ENCODE measurements at regions not wholly inside any gene's neighbourhood (a gene's known extent, or its start where the extent isn't known, plus 50 kb on each side); places are given as distances from the start of the nearest gene placed in this dataset.

DNA sequence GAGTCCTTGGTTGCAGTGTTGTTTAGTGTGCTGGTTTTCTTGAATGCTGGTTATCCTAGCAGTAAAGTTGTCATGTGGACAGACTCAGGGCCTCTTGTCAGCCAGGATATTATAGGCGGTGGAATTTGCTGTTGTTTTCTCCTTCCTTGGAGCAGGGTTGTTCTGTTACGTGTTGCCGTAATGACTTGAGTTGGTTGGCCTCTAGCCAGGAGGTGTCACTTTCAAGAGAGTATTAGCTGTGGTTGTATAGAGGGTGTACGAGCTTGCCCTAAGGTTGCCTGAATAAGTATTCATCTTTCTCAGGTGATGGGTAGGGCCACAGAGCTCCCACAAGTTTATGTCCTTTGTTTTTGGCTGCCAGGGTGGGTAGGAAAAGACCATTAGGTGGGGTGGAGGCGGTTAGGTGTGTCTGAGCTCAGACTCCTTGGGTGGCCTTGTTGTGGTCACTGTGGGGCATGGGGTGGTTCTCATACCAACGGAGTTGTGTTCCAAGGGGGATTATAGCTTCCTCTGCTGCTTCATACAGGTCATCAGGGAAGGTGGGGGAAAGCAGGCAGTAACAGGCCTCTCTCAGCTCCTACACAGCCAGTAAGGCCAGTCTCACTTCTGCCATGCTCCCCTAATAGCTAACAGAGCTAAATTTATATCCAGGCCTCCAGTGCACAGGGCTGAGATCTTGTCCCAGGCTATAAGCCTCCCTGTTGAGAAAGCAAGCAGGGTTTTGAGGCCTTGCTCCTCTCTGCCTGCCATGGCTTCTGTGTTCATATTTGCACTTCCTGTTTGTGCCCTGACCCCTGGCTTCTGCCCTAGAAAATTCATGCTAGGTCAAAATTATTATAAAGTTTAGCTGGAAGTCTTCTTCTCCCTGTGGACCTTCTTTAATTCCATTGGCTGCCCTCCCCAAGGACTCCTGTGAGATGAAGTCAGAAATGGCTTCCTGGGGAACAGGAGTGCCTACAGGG is 594.7 kb downstream of the RAPGEF2 start:
- no peaks in the 10 kb centered on the region for H3K4me1 ChIP-seq (ENCODE audit: low read length)
- H3F3A ChIP-seq (ENCODE audit: insufficient read depth, low read length) = no peaks in the 10 kb centered on the region
- no peak for TF ChIP-seq EZH2 (optimal IDR thresholded peaks at IDR 0.05; ENCODE audit: low read depth, low read length)
- TF ChIP-seq EZH2phosphoT487 (IDR thresholded peaks at IDR 0.05; ENCODE audit: low read length) = no peak
- TF ChIP-seq, protein P1, sequence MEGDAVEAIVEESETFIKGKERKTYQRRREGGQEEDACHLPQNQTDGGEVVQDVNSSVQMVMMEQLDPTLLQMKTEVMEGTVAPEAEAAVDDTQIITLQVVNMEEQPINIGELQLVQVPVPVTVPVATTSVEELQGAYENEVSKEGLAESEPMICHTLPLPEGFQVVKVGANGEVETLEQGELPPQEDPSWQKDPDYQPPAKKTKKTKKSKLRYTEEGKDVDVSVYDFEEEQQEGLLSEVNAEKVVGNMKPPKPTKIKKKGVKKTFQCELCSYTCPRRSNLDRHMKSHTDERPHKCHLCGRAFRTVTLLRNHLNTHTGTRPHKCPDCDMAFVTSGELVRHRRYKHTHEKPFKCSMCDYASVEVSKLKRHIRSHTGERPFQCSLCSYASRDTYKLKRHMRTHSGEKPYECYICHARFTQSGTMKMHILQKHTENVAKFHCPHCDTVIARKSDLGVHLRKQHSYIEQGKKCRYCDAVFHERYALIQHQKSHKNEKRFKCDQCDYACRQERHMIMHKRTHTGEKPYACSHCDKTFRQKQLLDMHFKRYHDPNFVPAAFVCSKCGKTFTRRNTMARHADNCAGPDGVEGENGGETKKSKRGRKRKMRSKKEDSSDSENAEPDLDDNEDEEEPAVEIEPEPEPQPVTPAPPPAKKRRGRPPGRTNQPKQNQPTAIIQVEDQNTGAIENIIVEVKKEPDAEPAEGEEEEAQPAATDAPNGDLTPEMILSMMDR (IDR thresholded peaks at IDR 0.05; ENCODE audit: low read length) = no peak
- H3K9me2 ChIP-seq (replicated peaks; ENCODE audit: insufficient read depth, low read length) = no peaks in the 10 kb centered on the region
- H3K27me3 ChIP-seq (replicated peaks; ENCODE audit: insufficient read depth, low read length) = no peaks in the 10 kb centered on the region
- H3K36me3 ChIP-seq (replicated peaks; ENCODE audit: insufficient read depth, low read length) = no peaks in the 10 kb centered on the region
- no peak for DNase-seq
- no peaks in the 10 kb centered on the region for H3K9me3 ChIP-seq (replicated peaks; ENCODE audit: insufficient read depth, low read length)
- no peak overlapping the region for H3K4me3 ChIP-seq (ENCODE audit: low read length)
- no peaks in the 10 kb centered on the region for H4K20me1 ChIP-seq (ENCODE audit: insufficient read depth, low read length)
- no peak overlapping the region for H3K27ac ChIP-seq (ENCODE audit: low read length)
- no peak overlapping the region for H3K4me2 ChIP-seq (ENCODE audit: low read depth, low read length)
- no peak overlapping the region for H3K9ac ChIP-seq (ENCODE audit: low read length)
- no peak overlapping the region for H2AFZ ChIP-seq (ENCODE audit: low read length)
- H3K79me2 ChIP-seq (ENCODE audit: low read length) = no peaks in the 10 kb centered on the region

DNA sequence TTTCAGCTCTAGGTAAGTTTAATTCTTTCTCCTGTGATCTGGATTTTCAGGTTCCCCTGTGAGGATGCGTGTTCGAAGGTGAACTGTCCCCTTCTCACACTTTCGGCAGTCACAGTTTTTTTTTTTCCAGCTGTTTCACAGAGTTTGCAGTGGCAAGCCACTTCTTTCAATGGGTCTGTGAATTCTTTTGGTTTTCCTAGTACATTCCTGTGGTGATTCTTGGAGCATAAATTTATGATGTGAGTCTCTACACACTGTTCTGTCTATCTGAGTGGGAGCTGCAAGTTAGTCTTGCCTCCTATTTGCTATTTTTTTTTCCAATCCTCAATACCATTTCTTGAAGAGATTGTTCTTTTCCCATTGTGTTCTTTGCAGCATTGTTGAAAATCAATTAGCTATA is 595.5 kb downstream of the RAPGEF2 start:
- TF ChIP-seq EZH2 (optimal IDR thresholded peaks at IDR 0.05; ENCODE audit: low read depth, low read length) (no peak), EZH2phosphoT487 (IDR thresholded peaks at IDR 0.05; ENCODE audit: low read length) (no peak)
- TF ChIP-seq, protein P1 (IDR thresholded peaks at IDR 0.05; ENCODE audit: low read length) = no peak
- H3F3A ChIP-seq (ENCODE audit: insufficient read depth, low read length) = no peaks in the 10 kb centered on the region
- no peak overlapping the region for H3K9ac ChIP-seq (ENCODE audit: low read length)
- no peak overlapping the region for H2AFZ ChIP-seq (ENCODE audit: low read length)
- H3K79me2 ChIP-seq (ENCODE audit: low read length) = no peaks in the 10 kb centered on the region
- no peak for DNase-seq
- H4K20me1 ChIP-seq (ENCODE audit: insufficient read depth, low read length) = no peaks in the 10 kb centered on the region
- H3K36me3 ChIP-seq (replicated peaks; ENCODE audit: insufficient read depth, low read length) = no peaks in the 10 kb centered on the region
- no peak overlapping the region for H3K27ac ChIP-seq (ENCODE audit: low read length)
- H3K9me2 ChIP-seq (replicated peaks; ENCODE audit: insufficient read depth, low read length) = no peaks in the 10 kb centered on the region
- H3K4me2 ChIP-seq (ENCODE audit: low read depth, low read length) = no peak overlapping the region
- H3K27me3 ChIP-seq (replicated peaks; ENCODE audit: insufficient read depth, low read length) = no peaks in the 10 kb centered on the region
- H3K4me1 ChIP-seq (ENCODE audit: low read length) = no peaks in the 10 kb centered on the region
- no peak overlapping the region for H3K4me3 ChIP-seq (ENCODE audit: low read length)
- H3K9me3 ChIP-seq (replicated peaks; ENCODE audit: insufficient read depth, low read length) = no peaks in the 10 kb centered on the region

DNA sequence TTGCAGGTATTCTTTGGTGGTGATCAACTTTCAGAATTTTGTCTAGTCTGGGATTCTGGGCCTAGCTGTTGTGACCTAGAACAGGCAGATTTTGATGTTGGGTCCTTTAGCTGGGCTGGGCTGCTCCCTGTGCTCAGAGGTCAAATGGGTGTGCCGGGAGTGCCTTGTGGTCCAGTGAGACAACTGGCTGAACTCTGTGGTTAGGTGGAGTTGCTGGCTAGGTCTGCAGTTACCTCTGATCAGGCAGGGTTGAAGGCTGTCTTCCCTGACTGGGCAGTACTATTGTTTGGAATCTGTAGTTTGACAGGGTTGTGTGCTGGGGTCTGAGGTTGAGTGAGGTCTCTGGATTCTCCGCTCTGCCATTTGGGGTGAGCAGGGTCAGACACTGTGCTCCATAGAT is 599.3 kb downstream of the RAPGEF2 start:
- Histone ChIP-seq H3K4me1 (ENCODE audit: low read length) (no peaks in the 10 kb centered on the region), H3K79me2 (ENCODE audit: low read length) (no peaks in the 10 kb centered on the region), H3K9me3 (replicated peaks; ENCODE audit: insufficient read depth, low read length) (no peaks in the 10 kb centered on the region), H3K27me3 (replicated peaks; ENCODE audit: insufficient read depth, low read length) (no peaks in the 10 kb centered on the region), H3K9me2 (replicated peaks; ENCODE audit: insufficient read depth, low read length) (no peaks in the 10 kb centered on the region), H2AFZ (ENCODE audit: low read length) (no peak overlapping the region), H3K4me3 (ENCODE audit: low read length) (no peak overlapping the region), H3K9ac (ENCODE audit: low read length) (no peak overlapping the region), H3K36me3 (replicated peaks; ENCODE audit: insufficient read depth, low read length) (no peaks in the 10 kb centered on the region), H4K20me1 (ENCODE audit: insufficient read depth, low read length) (no peaks in the 10 kb centered on the region), H3K27ac (ENCODE audit: low read length) (no peak overlapping the region), H3K4me2 (ENCODE audit: low read depth, low read length) (no peak overlapping the region), H3F3A (ENCODE audit: insufficient read depth, low read length) (no peaks in the 10 kb centered on the region)
- no peak for DNase-seq
- no peak for TF ChIP-seq EZH2 (optimal IDR thresholded peaks at IDR 0.05; ENCODE audit: low read depth, low read length)

DNA sequence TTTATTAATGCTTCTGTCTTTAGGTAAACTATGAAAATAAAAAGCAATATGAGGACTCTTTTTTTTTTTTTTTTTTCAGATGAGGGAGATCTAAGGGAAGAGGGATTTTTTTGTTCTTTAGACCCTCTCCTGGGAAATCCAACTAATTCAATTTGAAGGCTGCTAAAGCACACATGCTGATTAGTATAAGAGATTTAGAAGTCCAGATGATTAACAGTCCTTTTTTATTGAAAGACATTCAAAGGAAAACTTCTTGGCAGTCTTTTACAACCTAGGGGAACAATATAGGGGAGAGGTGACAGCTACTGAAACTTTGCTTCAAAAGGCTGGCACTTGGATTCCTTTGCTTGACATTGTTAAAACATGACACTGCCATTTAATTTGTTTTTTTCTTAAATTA is 602.5 kb downstream of the RAPGEF2 start:
- H3K79me2 ChIP-seq (ENCODE audit: low read length) = no peaks in the 10 kb centered on the region

More for the DNA sequence above, 602.5 kb downstream of the RAPGEF2 start:
- Histone ChIP-seq H3K27me3 (replicated peaks; ENCODE audit: insufficient read depth, low read length) (no peaks in the 10 kb centered on the region), H3K36me3 (replicated peaks; ENCODE audit: insufficient read depth, low read length) (no peaks in the 10 kb centered on the region), H3K9me2 (replicated peaks; ENCODE audit: insufficient read depth, low read length) (no peaks in the 10 kb centered on the region), H3K4me2 (ENCODE audit: low read depth, low read length) (no peak overlapping the region), H3K27ac (ENCODE audit: low read length) (no peak overlapping the region), H3K4me3 (ENCODE audit: low read length) (no peak overlapping the region), H3K4me1 (ENCODE audit: low read length) (no peaks in the 10 kb centered on the region), H3F3A (ENCODE audit: insufficient read depth, low read length) (no peaks in the 10 kb centered on the region), H3K9me3 (replicated peaks; ENCODE audit: insufficient read depth, low read length) (no peaks in the 10 kb centered on the region), H3K9ac (ENCODE audit: low read length) (no peak overlapping the region), H2AFZ (ENCODE audit: low read length) (no peak overlapping the region), H4K20me1 (ENCODE audit: insufficient read depth, low read length) (no peaks in the 10 kb centered on the region)
- DNase-seq = no peak
- no peak for TF ChIP-seq EZH2phosphoT487 (IDR thresholded peaks at IDR 0.05; ENCODE audit: low read length)
- TF ChIP-seq, protein P1 (IDR thresholded peaks at IDR 0.05; ENCODE audit: low read length) = no peak
- no peak for TF ChIP-seq EZH2 (optimal IDR thresholded peaks at IDR 0.05; ENCODE audit: low read depth, low read length)

Measured in MM.1S (cell line).